GM12864 (cell line): ENCODE measurements at regions not wholly inside any gene's neighbourhood (a gene's known extent, or its start where the extent isn't known, plus 50 kb on each side); places are given as distances from the start of the nearest gene placed in this dataset.
"Not testable (repeated sequence)": the region's sequence is repeated elsewhere in the genome, so short reads cannot be mapped to it uniquely, and the experiment has no call there.

Experiments used
- DNase-seq: peaks from one replicate; pipeline ENCODE4 v3.0.0-alpha.2; 2011; ENCODE audit warnings: low read depth
- H3K4me3 ChIP-seq: 2 replicates; pipeline ENCODE4 v1.5.1; 2011; ENCODE audit warnings: mild to moderate bottlenecking, low read depth, low read length, control low read depth
- CTCF ChIP-seq: IDR thresholded peaks from 2 replicates; pipeline ENCODE4 v1.5.1; 2011; ENCODE audit warnings: low read depth, mild to moderate bottlenecking, moderate library complexity, low read length, control low read depth, inconsistent platforms; ENCODE audit errors: missing control alignments

- no peak overlapping the region for H3K4me3 ChIP-seq
- no peak for TF ChIP-seq CTCF
- no peak for DNase-seq
Measured at GRCh38 chr2:13858626-13859025, 773.9 kb upstream of the LRATD1 start.

- not testable (repeated sequence) for DNase-seq, H3K4me3 ChIP-seq
Measured at GRCh38 chr2:13868275-13868674, 764.2 kb upstream of the LRATD1 start.

- TF ChIP-seq CTCF = no peak
- no peak overlapping the region for H3K4me3 ChIP-seq
- no peak for DNase-seq
Measured at GRCh38 chr2:13876491-13877037, 756.0 kb upstream of the LRATD1 start.

- TF ChIP-seq CTCF = no peak
- DNase-seq = no peak
- H3K4me3 ChIP-seq = no peak overlapping the region
Measured at GRCh38 chr2:13877571-13877970, 754.9 kb upstream of the LRATD1 start.

GRCh38 chr2:13884291-13884976 is 748.1 kb upstream of the LRATD1 start:
- no peak overlapping the region for H3K4me3 ChIP-seq
- no peak for DNase-seq
- TF ChIP-seq CTCF = no peak

GRCh38 chr2:13901526-13901925 is 731.0 kb upstream of the LRATD1 start:
- H3K4me3 ChIP-seq = no peak overlapping the region
- DNase-seq = no peak
- TF ChIP-seq CTCF = no peak

- no peak for DNase-seq
- H3K4me3 ChIP-seq = no peak overlapping the region
- TF ChIP-seq CTCF = no peak
Measured at GRCh38 chr2:13905831-13906230, 726.7 kb upstream of the LRATD1 start.
